B cell (primary cell): ENCODE measurements at regions not wholly inside any gene's neighbourhood (a gene's known extent, or its start where the extent isn't known, plus 50 kb on each side); places are given as distances from the start of the nearest gene placed in this dataset.

Source experiments
- CTCF ChIP-seq: fragments of 200-600 bp; IDR thresholded peaks from one replicate; pipeline ENCODE4 v1.8.0; 2022; ENCODE audit warnings: antibody characterized with exemption, mild to moderate bottlenecking
- EZH2 ChIP-seq: IDR thresholded peaks from 2 replicates; pipeline ENCODE4 v1.6.1; 2012; ENCODE audit warnings: borderline replicate concordance, low read depth, mild to moderate bottlenecking, moderate library complexity, low read length; ENCODE audit not compliant: insufficient read depth, poor library complexity, severe bottlenecking

GRCh38 chr14:84074626-84075025 is 1455.3 kb upstream of the FLRT2 start:
- no peak for TF ChIP-seq CTCF
- no peak for TF ChIP-seq EZH2
